B cell (primary cell): ENCODE measurements at regions not wholly inside any gene's neighbourhood (a gene's known extent, or its start where the extent isn't known, plus 50 kb on each side); places are given as distances from the start of the nearest gene placed in this dataset.

Experiments used
- ATAC-seq: fragments of 200-7000 bp; cut with Tn5 transposase; one replicate; pipeline ENCODE4 v1.10.0; 2021; ENCODE audit warnings: low read depth, mild to moderate bottlenecking, moderate number of reproducible peaks, moderate library complexity
- CTCF ChIA-PET: fragments of 350-600 bp; sonication (Branson Sonifier 250); formaldehyde crosslinking; loops from one replicate; lab custom pipeline; 2021; ENCODE audit warnings: antibody characterized with exemption, inconsistent platforms; lab: Charles Lee
- POLR2A ChIA-PET: fragments of 350-600 bp; sonication (Branson Sonifier 250); formaldehyde crosslinking; loops from one replicate; lab custom pipeline; 2021; ENCODE audit warnings: antibody characterized with exemption; lab: Charles Lee
- DNase-seq: peaks from one replicate; pipeline ENCODE4 v3.0.0; 2013
- H2AFZ ChIP-seq: 2 replicates; pipeline ENCODE4 v1.6.1; 2012; ENCODE audit warnings: mild to moderate bottlenecking, low read depth, low read length; ENCODE audit not compliant: insufficient read depth, poor library complexity, severe bottlenecking
- H3K27ac ChIP-seq, 2 donors: 1 replicate in 1 of 2; 2 replicates in 1 of 2; pipeline ENCODE4 v1.5.1; 2012 to 2013; ENCODE audit warnings: low read length in 2 of 2, mild to moderate bottlenecking in 2 of 2, moderate library complexity in 1 of 2
- H3K27me3 ChIP-seq, 4 experiments: fragments of 200-600 bp in 1 of 4; sonication (generic) in 1 of 4; replicated peaks in 1 of 4; 1 replicate in 2 of 4; 2 replicates in 2 of 4; pipeline versions ENCODE4 v1.6.1 to v1.7.0; 2013 to 2016; ENCODE audit warnings: low read length in 3 of 4, mild to moderate bottlenecking in 2 of 4, mixed read lengths in 1 of 4, moderate library complexity in 1 of 4; ENCODE audit not compliant: insufficient read depth in 4 of 4, control insufficient read depth in 3 of 4; ENCODE audit errors: control extremely low read depth in 1 of 4
- H3K36me3 ChIP-seq, 2 experiments: replicated peaks in 1 of 2; 1 replicate in 1 of 2; 2 replicates in 1 of 2; pipeline versions ENCODE4 v1.6.1 to v1.7.1; 2013; ENCODE audit warnings: low read length in 1 of 2; ENCODE audit not compliant: insufficient read depth in 2 of 2, control insufficient read depth in 1 of 2; ENCODE audit errors: control extremely low read depth in 1 of 2, extremely low read depth in 1 of 2
- H3K4me1 ChIP-seq, 2 donors: fragments of 200-600 bp in 1 of 2; sonication (generic) in 1 of 2; 1 replicate in 1 of 2; 2 replicates in 1 of 2; pipeline versions ENCODE4 v1.5.1 to v1.6.1; 2013 to 2017; ENCODE audit warnings: low read length in 2 of 2; ENCODE audit not compliant: control insufficient read depth in 2 of 2, insufficient read depth in 2 of 2
- H3K4me2 ChIP-seq: replicated peaks from 2 replicates; pipeline ENCODE3; 2012; ENCODE audit warnings: mild to moderate bottlenecking, low read depth, low read length; ENCODE audit not compliant: poor library complexity, severe bottlenecking
- H3K4me3 ChIP-seq, 5 experiments: fragments of 200-600 bp in 1 of 5; sonication (generic) in 1 of 5; 1 replicate in 3 of 5; 2 replicates in 2 of 5; pipeline versions ENCODE4 v1.5.1 to v1.7.0; 2011 to 2016; ENCODE audit warnings: low read length in 4 of 5, mild to moderate bottlenecking in 4 of 5, low read depth in 2 of 5, control low read depth in 1 of 5, moderate library complexity in 1 of 5; ENCODE audit not compliant: insufficient read depth in 1 of 5; ENCODE audit errors: control extremely low read depth in 1 of 5, extremely low read depth in 1 of 5
- H3K79me2 ChIP-seq: fragments of 200-600 bp; sonication (generic); one replicate; pipeline ENCODE4 v1.6.0; 2016; ENCODE audit warnings: low read length; ENCODE audit not compliant: control insufficient read depth, insufficient read depth
- H3K9ac ChIP-seq: fragments of 200-600 bp; sonication (generic); 2 replicates; pipeline ENCODE4 v1.6.1; 2017; ENCODE audit warnings: mild to moderate bottlenecking, low read length, moderate library complexity
- H3K9me3 ChIP-seq, 3 donors: one replicate each; pipeline versions ENCODE4 v1.6.1 to v1.7.1; 2013; ENCODE audit warnings: low read length in 2 of 3; ENCODE audit not compliant: control insufficient read depth in 2 of 3, insufficient read depth in 1 of 3; ENCODE audit errors: control extremely low read depth in 1 of 3
- H4K20me1 ChIP-seq: 2 replicates; pipeline ENCODE4 v1.6.0; 2012; ENCODE audit warnings: mild to moderate bottlenecking, low read length; ENCODE audit not compliant: insufficient read depth, control insufficient read depth, poor library complexity, severe bottlenecking
- H3K27ac Mint-ChIP-seq: one replicate; pipeline ENCODE4 v1.8.0; 2021; ENCODE audit warnings: mixed read lengths
- H3K27me3 Mint-ChIP-seq: one replicate; pipeline ENCODE4 v1.8.0; 2021; ENCODE audit warnings: mixed read lengths
- H3K4me1 Mint-ChIP-seq: one replicate; pipeline ENCODE4 v1.8.0; 2021; ENCODE audit warnings: mixed read lengths
- H3K4me3 Mint-ChIP-seq: one replicate; pipeline ENCODE4 v1.8.0; 2021; ENCODE audit warnings: mixed read lengths
- H3K9me3 Mint-ChIP-seq: one replicate; pipeline ENCODE4 v1.8.0; 2022; ENCODE audit warnings: mixed read lengths; ENCODE audit not compliant: insufficient read depth
- CTCF ChIP-seq: fragments of 200-600 bp; IDR thresholded peaks from one replicate; pipeline ENCODE4 v1.8.0; 2022; ENCODE audit warnings: antibody characterized with exemption, mild to moderate bottlenecking
- EZH2 ChIP-seq: IDR thresholded peaks from 2 replicates; pipeline ENCODE4 v1.6.1; 2012; ENCODE audit warnings: borderline replicate concordance, low read depth, mild to moderate bottlenecking, moderate library complexity, low read length; ENCODE audit not compliant: insufficient read depth, poor library complexity, severe bottlenecking
- WGBS: methylation state at CpG from one replicate; pipeline ENCODE4 v1.1.5; 2013; ENCODE audit warnings: missing lambda C conversion rate; ENCODE audit not compliant: insufficient coverage; 5-methylcytosine and 5-hydroxymethylcytosine counted together
- intact Hi-C: fragments of 100-400 bp; cut with micrococcal nuclease; formaldehyde crosslinking; loops from one replicate; pipeline ENCODE4 v1.10.0; 2022

- TF ChIP-seq CTCF (no peak), EZH2 (no peak)
- Mint-ChIP-seq H3K9me3 (no peaks in the 10 kb centered on the region), H3K4me1 (no peaks in the 10 kb centered on the region), H3K4me3 (no peak overlapping the region), H3K27ac (no peak overlapping the region), H3K27me3 (peaks cover 3% of the 10 kb centered on the region)
- ChIA-PET CTCF (no interaction called here), POLR2A (no interaction called here)
- intact Hi-C loops = no loop called here
- Histone ChIP-seq H3K4me2 (no peak overlapping the region), H3K4me3 (no peak overlapping the region), H2AFZ (no peak overlapping the region), H3K4me1 (no peaks in the 10 kb centered on the region), H3K9me3 (peaks cover 0 to 37% (median 0%) of the 10 kb centered on the region in 3 donors), H3K36me3 (no peaks in the 10 kb centered on the region), H3K9ac (no peak overlapping the region), H3K79me2 (no peaks in the 10 kb centered on the region), H4K20me1 (no peaks in the 10 kb centered on the region), H3K27me3 (peaks cover 0 to 2% (median 0%) of the 10 kb centered on the region in 4 experiments), H3K27ac (no peak overlapping the region)
- WGBS = 100% methylated on average over 3 of the region's 7 CpGs
- DNase-seq = no peak
- ATAC-seq = no peak
Measured at GRCh38 chr11:70762810-70763209, 364.5 kb downstream of the CTTN start.

DNA sequence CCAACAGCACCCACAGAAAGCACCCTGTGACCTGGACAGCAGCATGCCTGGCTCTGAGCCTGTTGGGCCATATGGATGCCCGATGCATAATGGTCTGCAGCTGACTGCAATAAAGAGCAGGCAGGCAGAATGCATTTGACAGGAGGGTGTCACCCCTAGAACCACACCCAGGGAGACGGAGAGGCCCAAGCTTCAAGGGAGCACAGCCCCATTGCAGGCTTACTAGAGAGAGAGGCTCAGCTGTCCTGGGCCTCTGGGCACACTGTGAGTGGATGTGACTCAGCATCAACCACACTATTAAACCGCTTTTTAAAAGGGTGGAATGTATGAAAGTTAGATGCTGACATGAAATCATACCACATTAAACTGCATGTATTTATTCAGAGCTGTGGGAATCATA lies 365.3 kb downstream of the CTTN start:
- H3K9ac ChIP-seq = no peak overlapping the region
- H3K9me3 ChIP-seq = peaks cover 0 to 33% (median 0%) of the 10 kb centered on the region in 3 donors
- DNase-seq = no peak
- Mint-ChIP-seq H3K9me3 (no peaks in the 10 kb centered on the region), H3K4me3 (no peak overlapping the region), H3K27me3 (no peaks in the 10 kb centered on the region), H3K27ac (no peak overlapping the region), H3K4me1 (no peaks in the 10 kb centered on the region)
- H3K4me3 ChIP-seq = no peak overlapping the region
- no peaks in the 10 kb centered on the region for H4K20me1 ChIP-seq
- H3K4me2 ChIP-seq = no peak overlapping the region
- CTCF ChIA-PET = no interaction called here
- intact Hi-C loops = no loop called here
- no peak overlapping the region for H3K27ac ChIP-seq
- no peaks in the 10 kb centered on the region for H3K79me2 ChIP-seq
- ATAC-seq = no peak
- WGBS = no CpG with 5 or more reads among the region's 3 CpGs
- TF ChIP-seq CTCF = no peak
- no peak for TF ChIP-seq EZH2
- no peaks in the 10 kb centered on the region for H3K36me3 ChIP-seq
- peaks cover 0 to 2% (median 0%) of the 10 kb centered on the region in 4 experiments for H3K27me3 ChIP-seq
- H3K4me1 ChIP-seq = no peaks in the 10 kb centered on the region
- POLR2A ChIA-PET = no interaction called here
- H2AFZ ChIP-seq = no peak overlapping the region
